NCI-H82 treated with DMSO at 0.1 percent for 48 hours (cell line): ENCODE measurements at regions not wholly inside any gene's neighbourhood (a gene's known extent, or its start where the extent isn't known, plus 50 kb on each side); places are given as distances from the start of the nearest gene placed in this dataset.
"Not testable (repeated sequence)": the region's sequence is repeated elsewhere in the genome, so short reads cannot be mapped to it uniquely, and the experiment has no call there.

ENCODE experiments used
- DNase-seq: peaks from one replicate; lab custom pipeline; 2025; ENCODE audit not compliant: unreplicated experiment; lab: John Stamatoyannopoulos, UW

DNA sequence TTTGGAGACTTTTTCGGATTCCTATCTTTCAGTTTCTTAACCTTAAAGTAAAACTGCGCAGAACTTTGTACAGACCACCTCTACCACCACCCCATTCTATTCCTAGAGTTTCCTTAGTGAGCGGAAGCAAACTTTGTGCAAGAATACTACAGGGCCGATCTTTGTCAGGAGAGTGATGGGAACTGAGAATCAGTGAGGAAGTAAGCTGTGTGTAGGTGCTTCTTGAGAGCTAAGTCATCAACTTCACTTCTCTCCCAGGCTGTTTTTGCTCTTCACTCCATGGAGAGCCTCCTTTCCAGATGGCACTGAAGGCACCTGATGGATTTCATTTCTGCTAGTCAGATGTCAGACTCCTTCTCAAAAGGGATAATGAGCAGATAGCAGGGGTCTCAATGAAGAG, 127.3 kb downstream of the SPATA31D1 start:
- no peak for DNase-seq

DNA sequence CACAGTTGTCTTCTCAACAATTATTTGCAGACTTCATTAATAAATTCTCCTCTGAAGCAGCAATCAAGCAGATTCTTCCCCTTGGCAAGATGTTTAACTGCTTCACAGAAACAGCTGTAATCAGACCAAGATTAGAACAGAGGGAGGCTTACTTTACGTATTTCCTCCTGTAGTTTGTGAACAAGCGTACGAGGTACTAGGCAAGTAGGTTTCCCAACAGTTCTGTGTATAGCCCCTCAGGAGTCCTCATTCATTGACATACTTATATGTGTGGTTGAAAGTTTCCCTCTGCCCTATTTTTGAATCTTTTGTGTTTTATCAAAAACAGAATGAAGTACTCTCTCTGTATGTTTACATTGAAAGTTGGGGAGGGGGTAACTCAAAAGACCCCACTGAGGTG, 128.0 kb downstream of the SPATA31D1 start:
- no peak for DNase-seq

DNA sequence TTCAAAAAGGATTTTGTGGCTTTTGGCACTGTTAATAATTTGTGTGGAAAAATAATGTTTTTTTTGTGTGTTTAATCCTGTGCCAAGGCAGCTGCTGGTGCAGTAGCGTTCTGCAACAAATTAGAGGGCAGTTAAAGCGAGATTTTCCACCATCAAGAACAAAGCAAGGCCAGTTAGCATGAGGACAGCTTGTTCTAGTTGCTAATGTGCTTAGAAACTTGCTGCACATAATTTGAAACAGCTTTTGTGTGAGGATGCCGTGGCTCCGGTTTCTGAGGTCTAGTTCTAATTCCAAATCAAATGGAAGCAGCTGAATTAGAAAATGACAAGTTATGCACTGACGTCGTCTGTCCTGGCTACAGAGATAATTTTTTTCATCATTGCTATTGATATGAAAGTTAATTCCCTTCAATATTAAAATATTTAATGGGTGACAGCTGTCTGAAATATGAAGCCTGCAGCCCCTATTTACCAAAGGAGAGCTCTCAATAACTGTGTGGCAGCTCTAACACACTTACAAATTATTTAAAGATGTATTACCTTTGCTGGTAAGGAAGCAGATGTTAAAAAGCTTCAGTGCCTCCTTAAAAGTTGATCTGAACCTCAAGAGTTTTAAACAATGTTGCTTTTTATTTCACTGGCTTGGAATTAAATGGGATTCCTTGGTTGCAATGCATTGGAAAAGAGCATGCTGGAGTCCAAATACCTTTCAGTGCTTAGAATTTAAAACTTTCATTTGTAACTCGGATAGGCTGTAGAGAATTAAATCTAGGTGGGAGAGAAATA, 128.6 kb downstream of the SPATA31D1 start:
- peak; percentile 20 for DNase-seq

DNA sequence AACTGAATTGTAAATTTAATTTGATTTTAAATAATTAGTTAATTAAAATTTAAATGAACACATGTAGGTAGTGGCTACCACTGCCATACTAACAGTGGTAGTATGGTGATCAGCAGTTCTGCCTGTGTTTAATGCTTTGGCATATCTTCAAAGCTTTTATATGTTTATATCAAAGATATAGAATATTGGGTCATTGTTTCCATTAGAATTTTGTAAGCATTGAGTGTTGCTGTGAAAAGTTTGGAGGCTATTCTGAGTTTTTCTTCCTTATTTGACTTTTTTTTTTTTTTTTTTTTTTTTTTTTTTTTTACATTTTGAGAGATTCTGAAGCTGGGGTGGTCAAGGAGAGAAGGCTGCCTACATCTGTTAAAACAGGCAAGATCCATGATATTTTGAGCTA, 134.2 kb downstream of the SPATA31D1 start:
- DNase-seq, result no peak

DNA sequence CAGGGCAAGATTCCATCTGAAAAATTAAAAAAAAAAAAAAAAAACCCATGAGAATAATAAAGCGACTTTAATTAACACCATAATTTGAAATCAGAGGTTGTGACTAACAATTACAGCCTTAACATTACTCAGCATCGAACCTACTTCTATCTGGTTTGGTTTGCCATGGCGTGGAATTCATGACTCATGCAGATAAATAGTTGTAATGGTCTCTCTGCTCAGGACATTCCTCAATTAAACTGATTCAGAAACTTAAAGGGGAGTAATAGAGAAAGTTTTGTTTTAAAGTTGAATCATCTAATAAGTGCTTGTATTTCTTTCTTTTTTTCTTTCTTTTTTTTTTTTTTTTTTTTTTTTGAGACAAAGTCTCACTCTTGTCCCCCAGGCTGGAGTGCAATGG, 135.5 kb downstream of the SPATA31D1 start:
- no peak for DNase-seq

DNA sequence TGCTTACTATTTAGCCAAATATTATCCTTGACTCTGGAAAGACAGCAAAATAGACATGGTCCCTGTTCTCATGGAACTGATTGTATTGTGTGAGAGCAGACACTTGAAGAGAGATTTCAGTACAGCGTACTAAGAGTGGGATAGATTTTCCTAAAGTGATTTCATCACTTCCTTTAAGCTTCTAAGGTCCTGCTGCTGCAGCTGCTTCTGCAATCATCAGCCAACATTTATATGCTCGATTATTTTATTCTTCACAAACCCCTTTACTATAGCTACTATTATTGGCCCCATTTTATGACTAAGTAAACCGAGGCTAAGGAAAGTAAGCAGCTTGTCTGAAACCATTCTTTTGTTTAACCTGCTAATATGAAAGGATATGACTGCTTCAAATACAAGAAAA, 137.7 kb downstream of the SPATA31D1 start:
- DNase-seq, result no peak

DNA sequence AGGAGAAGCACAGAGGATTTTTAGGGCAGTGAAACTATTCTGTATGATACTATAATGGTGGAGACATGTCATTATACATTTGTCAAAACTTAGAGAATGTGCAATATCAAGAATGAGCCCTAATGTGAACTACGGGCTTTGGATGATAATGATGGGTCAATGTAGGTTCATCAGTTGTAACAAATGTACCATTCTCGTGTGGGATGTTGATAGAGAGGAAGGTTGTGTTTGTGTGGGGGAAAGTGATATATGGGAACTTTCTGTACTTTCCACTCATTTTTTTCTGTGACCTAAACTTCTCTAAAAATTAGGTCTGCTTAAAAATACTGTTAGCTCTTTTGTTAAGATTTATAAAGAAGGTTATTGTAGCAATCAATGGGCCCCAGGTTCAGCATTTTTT, 138.9 kb downstream of the SPATA31D1 start:
- no peak for DNase-seq

DNA sequence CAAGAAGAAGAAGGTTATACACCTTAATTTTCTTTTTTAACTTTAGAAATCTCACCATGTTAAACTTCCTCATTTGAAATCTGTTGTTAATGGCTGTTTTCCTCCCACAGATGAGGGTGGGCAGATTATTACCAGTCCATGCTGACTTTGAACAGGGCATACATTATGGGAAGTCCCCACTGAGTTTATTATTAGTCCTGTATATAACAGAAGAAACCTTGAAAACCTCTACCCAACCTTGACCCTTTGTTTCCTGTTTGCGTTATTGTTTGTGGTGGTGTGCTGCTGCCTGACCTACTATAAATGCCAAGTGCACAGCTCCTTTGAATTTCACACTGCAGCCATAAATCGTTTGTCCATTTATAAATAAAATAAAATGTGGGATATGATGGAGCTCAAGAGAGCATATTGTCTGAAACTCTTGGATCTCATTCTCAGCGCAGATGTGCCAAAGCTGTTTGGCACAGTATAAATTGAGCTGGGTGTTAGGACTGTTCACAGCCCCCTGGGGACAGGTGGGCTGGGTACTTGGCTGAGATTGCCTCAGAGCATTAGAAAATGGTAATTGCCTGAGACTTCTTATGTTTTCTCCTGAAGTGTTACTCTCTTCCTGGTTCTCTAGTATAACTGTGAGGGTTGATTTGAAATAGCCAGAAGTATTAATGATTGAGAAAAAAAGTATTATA, 139.6 kb downstream of the SPATA31D1 start:
- no peak for DNase-seq

DNA sequence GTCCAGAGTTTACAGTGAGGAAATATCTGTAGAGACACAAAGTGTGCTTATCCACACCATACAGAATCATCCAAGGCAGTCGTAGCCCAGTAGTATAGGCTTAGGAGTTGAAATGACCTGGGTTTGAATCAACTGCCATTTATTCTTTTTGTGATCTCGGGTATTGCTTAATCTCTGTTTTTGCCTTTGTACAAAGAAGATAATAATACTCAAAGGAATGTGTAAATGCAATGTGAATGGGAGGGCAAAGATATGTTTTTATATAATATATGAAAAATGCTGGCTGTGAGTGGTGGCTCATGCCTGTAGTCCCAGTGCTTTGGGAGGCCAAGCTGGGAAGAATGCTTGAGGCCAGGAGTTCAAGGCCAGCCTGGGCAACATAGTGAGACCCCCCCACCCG, 141.1 kb downstream of the SPATA31D1 start:
- DNase-seq, result no peak

DNA sequence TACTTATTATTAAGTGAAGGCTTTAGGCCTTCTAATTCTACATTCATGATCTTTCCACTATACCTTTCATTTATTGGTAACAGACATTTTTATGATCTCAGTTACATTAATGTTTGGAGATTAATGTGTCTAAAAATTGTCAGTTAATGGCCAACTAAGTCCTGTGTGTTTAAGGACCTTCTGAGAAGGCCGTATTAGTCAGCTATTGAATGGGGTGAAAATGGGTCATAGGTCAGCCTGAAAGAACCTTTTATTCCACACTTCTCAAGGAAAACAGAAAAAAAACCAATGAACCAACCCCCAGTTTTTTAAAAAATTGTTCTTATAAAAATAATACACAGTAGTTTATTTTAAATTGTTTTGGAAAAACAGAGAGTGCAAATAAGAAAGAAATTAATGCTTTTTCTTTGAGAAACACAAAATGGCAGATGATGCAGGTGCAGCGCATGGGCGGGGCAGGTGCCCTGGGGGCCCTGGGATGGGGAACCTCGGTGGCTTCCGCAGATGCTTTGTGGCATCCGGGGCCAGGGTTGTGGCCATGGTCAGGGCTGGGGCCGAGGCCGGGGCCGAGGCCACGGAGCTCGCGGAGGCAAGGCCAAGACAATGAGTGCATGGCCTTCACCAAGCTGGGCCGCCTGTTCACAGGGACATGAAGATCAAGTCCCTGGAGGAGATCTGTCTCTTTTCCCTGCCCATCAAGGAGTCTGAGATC, 141.9 kb downstream of the SPATA31D1 start:
- DNase-seq, result no peak

DNA sequence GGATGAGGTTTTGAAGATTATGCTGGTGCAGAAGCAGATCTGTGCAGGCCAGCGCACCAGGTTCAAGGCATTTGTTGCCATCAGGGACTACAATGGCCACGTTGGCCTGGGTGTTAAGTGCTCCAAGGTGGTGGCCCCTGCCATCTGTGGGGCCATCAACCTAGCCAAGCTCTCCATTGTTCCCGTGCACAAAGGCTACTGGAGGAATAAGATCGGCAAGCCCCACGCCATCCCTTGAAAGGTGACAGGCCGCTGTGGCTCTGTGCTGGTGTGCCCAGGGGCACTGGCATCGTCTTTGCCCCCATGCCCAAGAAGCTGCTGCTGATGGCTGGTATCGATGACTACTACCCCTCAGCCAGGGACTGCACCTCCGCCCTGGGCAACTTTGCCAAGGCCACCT, 142.5 kb downstream of the SPATA31D1 start:
- DNase-seq, result no peak

DNA sequence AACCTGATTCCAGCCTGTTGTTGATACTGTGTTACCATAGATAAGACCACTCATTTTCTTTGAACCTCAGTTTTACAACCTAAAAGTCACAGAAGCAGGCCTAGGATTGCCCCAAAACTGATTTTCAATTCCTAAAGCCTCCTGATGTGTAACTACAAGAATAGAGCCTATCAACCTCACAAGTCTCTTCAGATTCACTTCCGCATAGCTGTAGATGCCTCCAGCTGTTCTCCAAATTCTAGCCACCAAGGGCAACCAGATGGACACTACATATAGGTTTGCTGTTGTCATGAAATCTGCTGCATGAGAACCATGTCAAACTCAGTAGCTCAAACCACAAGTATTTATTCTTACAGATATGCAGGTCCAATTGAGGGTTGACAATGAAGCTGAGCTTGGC, 143.5 kb downstream of the SPATA31D1 start:
- no peak for DNase-seq

DNA sequence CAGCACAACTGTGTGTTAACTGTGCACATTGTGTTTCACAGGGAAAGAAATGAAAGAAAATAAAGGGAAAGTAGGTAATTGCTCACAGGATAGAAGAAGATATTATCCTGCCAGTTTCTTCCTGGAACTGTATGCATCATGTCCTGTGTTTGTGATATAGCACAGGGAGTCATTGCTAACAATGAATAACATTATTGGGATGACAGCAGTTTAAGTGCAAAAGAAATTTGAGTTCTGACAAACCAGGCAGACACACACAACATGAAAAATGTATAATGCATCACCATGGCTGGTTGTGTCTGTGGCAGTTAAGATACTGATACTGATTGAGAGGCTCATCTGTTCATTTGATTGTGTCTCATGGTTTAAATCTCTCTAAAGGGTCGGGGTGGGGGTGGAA, 145.4 kb downstream of the SPATA31D1 start:
- DNase-seq, result no peak

DNA sequence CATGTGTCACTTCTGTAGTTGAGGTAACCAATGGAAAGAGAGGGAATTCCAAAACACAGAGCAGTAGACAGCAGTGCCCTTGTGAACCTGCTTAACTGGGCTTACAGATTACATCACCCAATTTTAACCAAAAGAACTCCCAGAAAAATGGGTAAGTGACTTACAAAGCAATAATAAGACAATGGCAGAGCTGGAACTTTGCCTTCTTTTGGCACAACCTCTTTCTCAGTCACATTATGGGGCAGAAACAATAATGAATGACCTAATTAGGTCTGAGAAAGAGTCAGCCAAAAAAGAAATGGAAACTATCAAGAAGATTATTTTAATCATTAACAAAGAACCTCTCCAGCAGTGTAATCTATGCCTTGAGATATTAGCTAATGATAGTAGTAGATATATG, 146.5 kb downstream of the SPATA31D1 start:
- no peak for DNase-seq

DNA sequence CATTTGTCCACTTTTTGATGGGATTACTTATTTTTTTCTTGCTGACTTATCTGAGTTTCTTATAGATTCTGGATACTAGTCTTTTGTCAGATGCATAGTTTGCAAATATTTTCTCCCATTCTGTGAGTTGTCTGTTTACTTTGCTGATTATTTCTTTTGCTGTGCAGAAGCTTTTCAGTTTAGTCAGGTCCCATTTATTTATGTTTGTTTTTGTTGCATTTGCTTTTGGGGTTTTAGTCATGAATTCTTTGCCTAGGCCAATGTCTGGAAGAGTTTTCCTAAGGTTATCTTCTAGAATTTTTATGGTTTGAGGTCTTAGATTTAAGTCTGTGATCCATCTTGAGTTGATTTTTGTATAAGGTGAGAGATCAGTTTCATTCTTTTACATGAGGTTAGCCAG, 149.5 kb downstream of the SPATA31D1 start:
- DNase-seq, result not testable (repeated sequence)

DNA sequence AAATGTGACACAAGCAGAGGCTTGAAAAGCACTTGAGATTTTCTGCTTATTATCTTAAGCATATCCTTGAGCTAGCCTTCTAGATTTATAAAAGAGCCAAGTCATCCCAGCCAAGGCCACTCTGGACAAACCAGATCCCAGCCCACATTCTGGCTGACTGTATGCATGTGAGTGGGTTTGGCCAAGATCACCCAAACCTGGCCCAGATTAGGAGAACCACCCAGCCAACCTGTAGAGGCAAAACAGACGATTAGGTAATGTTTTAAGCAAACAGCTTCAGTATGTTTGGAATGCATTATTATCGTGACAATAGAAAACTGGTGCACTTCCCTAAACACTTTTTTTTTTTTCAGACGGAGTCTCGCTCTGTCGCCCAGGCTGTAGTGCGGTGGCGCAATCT, 151.9 kb downstream of the SPATA31D1 start:
- no peak for DNase-seq

DNA sequence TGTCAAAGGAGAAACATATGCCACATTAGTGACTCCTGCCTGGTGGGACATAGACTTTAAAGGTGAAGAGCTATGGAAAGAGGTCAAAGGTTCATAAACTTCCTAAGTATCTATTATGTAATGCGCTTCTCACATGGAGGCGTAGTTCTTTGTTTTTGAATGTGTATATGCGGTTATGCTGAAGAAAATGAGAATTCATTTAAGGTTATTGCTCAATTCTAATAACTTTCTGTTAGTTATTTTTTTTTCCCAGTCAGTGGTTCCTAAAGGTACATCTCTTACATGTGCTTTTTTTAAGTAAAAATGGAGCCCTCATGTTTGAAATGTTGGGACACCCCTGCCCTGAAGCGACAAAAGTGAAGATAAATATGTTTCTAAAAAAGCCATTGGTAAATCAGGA, 156.2 kb downstream of the SPATA31D1 start:
- DNase-seq, result no peak

DNA sequence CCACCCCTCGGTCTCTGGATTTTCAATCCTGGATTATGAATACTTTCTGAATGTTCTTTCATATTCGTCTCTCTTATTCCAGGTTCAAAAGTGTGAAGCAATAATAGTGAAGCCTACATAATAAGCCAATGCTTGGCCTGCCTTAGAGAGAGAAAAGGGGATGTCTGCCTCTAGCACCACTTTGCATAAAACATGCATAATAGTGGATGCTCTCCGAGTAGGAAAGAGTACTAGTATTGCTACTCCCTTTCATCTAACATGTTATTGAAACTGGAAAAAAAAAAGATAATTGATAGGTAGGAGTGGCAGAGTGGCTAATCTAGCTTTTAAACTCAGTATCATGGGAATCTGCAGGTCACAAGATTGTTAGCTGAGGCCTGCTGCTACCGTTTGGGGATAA, 158.1 kb downstream of the SPATA31D1 start:
- no peak for DNase-seq

DNA sequence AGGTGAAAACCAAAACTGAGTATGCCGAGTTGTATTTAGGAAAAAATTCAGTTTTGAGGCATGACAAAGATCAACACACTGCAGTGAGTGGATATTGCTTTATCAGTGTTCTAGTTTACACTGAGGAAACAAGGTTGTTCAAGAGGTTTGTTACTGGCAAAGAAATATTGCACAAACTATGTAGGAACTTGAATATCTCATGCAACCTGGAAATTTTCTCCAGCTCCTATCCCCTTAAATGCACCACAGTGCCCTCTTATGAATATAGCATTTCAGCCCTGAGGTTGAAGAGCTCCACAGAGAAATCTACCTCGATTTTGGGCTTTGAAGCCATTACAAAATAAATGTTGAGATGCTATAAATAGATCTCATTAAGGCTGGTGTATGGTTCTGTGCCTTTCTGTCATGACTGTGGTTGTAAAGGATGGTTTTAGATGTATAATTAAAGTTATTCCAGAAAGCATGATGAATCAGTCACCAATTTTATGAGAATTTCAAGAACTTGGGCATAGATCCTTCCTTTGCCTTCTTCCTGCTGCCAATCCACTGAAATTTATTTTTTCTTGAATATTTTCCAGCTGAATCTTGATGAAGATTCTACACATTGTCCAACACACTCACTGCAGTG, 159.3 kb downstream of the SPATA31D1 start:
- no peak for DNase-seq

DNA sequence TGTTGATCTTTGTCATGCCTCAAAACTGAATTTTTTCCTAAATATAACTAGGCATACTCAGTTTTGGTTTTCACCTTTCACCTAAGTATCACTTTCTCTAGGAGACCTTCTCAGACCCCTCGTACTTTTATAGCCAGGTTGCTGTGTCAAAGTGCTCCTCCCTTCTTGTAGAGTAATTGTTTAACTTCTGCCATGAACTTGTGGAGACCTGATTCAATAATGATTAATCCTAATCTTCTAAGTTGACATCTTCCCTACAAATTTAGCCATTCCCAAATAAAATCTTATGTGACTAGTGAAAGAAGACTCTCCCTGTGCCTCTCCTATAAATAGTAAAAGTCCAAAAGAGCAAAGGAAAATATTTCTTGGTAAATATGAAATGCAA, 159.8 kb downstream of the SPATA31D1 start:
- DNase-seq, result no peak

DNA sequence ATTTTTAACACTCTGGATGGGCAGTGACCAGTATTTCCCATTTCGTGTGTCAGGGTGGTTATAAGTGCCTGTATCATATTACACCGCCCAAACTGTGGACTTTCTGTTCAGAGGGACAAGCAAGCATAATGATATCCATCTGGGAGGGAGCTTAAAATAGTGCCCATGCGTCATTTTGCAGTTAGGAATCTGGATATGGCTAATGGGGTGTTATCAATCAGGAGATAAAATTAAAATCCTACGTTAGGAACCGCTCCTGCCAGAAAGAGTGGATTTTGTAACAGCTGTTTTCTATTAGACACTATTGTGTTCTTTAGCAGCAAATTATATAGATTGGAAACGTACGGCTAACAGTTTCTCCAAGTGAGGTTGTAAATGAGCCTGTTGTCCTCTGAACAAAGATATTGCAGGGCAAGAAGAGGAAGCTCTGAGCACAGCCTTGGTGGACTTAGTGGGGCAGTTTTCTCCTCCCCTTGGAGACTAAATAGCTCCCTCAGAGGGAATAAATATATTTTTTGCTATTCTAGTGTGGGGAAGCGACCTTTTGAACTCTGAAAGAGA, 160.4 kb downstream of the SPATA31D1 start:
- DNase-seq, result no peak
